K562 (cell line): ENCODE measurements at regions not wholly inside any gene's neighbourhood (a gene's known extent, or its start where the extent isn't known, plus 50 kb on each side); places are given as distances from the start of the nearest gene placed in this dataset.

Source experiments
- ATAC-seq: fragments of 200-7000 bp; cut with Tn5 transposase; 3 replicates; pipeline ENCODE4 v1.9.1; 2020; ENCODE audit warnings: moderate library complexity
- BruUV-seq: library from RNA; stranded (reverse); fragments of 400-500 nt; replicated peaks from 2 replicates; lab custom pipeline; 2021; lab: Mats Ljungman, UMichigan
- CTCF ChIA-PET: fragments of 300-600 bp; formaldehyde crosslinking; extraction: SDS; loops from one replicate; lab custom pipeline; 2021; ENCODE audit warnings: low intra/inter-chr PET ratio; lab: Yijun Ruan, JAX
- POLR2A ChIA-PET: fragments of 300-600, 350-650 bp; sonication (Branson Sonifier 250); formaldehyde crosslinking; extraction: SDS; loops from one replicate; lab custom pipeline; 2021; ENCODE audit warnings: antibody characterized with exemption, inconsistent platforms; lab: Yijun Ruan, JAX
- DNase-seq, 4 experiments: peaks; one replicate each; pipeline versions ENCODE4 v3.0.0 to v3.0.0-alpha.2; 2011 to 2018; ENCODE audit warnings: low spot score in 3 of 4, mixed read lengths in 3 of 4; ENCODE audit errors: extremely low read depth in 1 of 4
- FAIRE-seq: peaks from 2 replicates; lab custom pipeline; 2011; peaks lifted over from hg19 to GRCh38; lab: Jason Lieb, UNC
- H2AFZ ChIP-seq: 2 replicates; pipeline ENCODE4 v1.6.0; 2011; ENCODE audit warnings: low read depth, low read length, control low read depth, inconsistent platforms
- H3K27ac ChIP-seq: fragments of 200-600 bp; 3 replicates; pipeline ENCODE4 v1.8.0; 2011; ENCODE audit warnings: low read depth, mild to moderate bottlenecking, control low read depth, inconsistent platforms, low read length, moderate library complexity, mixed read lengths; ENCODE audit errors: extremely low read depth
- H3K27me3 ChIP-seq, 2 experiments: fragments of 300-600 bp in 1 of 2; 2 replicates in 1 of 2; 3 replicates in 1 of 2; pipeline versions ENCODE4 v1.6.0 to v1.8.0; 2011; ENCODE audit warnings: inconsistent platforms in 2 of 2, low read length in 2 of 2, mild to moderate bottlenecking in 1 of 2, mixed read lengths in 1 of 2, moderate library complexity in 1 of 2; ENCODE audit not compliant: control insufficient read depth in 2 of 2, insufficient read depth in 2 of 2
- H3K36me3 ChIP-seq: fragments of 300-600 bp; 3 replicates; pipeline ENCODE4 v1.8.0; 2011; ENCODE audit warnings: mild to moderate bottlenecking, low read length, inconsistent platforms; ENCODE audit not compliant: control insufficient read depth, insufficient read depth
- H3K4me1 ChIP-seq, 2 experiments: fragments of 200-600 bp in 1 of 2; replicated peaks in 1 of 2; 2 replicates in 1 of 2; 3 replicates in 1 of 2; pipeline versions ENCODE4 v1.5.1 to v1.8.0; 2011; ENCODE audit warnings: inconsistent platforms in 2 of 2, low read length in 2 of 2, mild to moderate bottlenecking in 1 of 2, mixed read lengths in 1 of 2, moderate library complexity in 1 of 2; ENCODE audit not compliant: control insufficient read depth in 2 of 2, insufficient read depth in 2 of 2
- H3K4me2 ChIP-seq: 2 replicates; pipeline ENCODE4 v1.6.1; 2011; ENCODE audit warnings: low read length, control low read depth, inconsistent platforms, mixed read lengths; ENCODE audit not compliant: insufficient read depth
- H3K4me3 ChIP-seq: fragments of 200-600 bp; sonication (generic), shearing (Covaris generic); 2 replicates; pipeline ENCODE4 v1.5.1; 2016; ENCODE audit warnings: control low read depth, inconsistent platforms
- H3K79me2 ChIP-seq: fragments of 200-600 bp; 3 replicates; pipeline ENCODE4 v1.8.0; 2011; ENCODE audit warnings: low read length, inconsistent platforms; ENCODE audit not compliant: control insufficient read depth, insufficient read depth
- H3K9ac ChIP-seq, 2 experiments: 2 replicates each; pipeline versions ENCODE4 v1.6.0 to v1.6.1; 2011; ENCODE audit warnings: low read depth in 2 of 2, low read length in 2 of 2, control low read depth in 1 of 2, inconsistent platforms in 1 of 2, mild to moderate bottlenecking in 1 of 2, mixed read lengths in 1 of 2; ENCODE audit not compliant: insufficient read depth in 1 of 2
- H3K9me1 ChIP-seq: one replicate; pipeline ENCODE4 v1.6.0; 2011; ENCODE audit warnings: inconsistent platforms, mild to moderate bottlenecking, low read length, moderate library complexity; ENCODE audit not compliant: control insufficient read depth, insufficient read depth
- H3K9me3 ChIP-seq: replicated peaks from 2 replicates; pipeline ENCODE4 v1.5.1; 2011; ENCODE audit warnings: low read depth, low read length, inconsistent platforms; ENCODE audit not compliant: control insufficient read depth, insufficient read depth
- H4K20me1 ChIP-seq: replicated peaks from 2 replicates; pipeline ENCODE4 v1.6.1; 2011; ENCODE audit warnings: low read length, inconsistent platforms, mixed read lengths; ENCODE audit not compliant: control insufficient read depth, insufficient read depth
- BRF1 ChIP-seq: IDR thresholded peaks from 3 replicates; pipeline ENCODE4 v1.6.1; 2011; ENCODE audit warnings: borderline replicate concordance, mild to moderate bottlenecking; ENCODE audit not compliant: insufficient read length; ENCODE audit errors: extremely low read depth
- FOSL1 ChIP-seq: fragments of 200-800 bp; sonication (Bioruptor generic); conservative IDR thresholded peaks from 2 replicates; pipeline ENCODE4 v1.6.1; 2016; ENCODE audit warnings: missing genetic modification characterization, missing compliant biosample characterization
- KLF1 ChIP-seq: fragments of 450-650 bp; IDR thresholded peaks from 2 replicates; pipeline ENCODE4 v1.6.1; 2016; ENCODE audit warnings: missing genetic modification characterization, missing compliant biosample characterization
- SMARCC2 ChIP-seq: fragments of 450-650 bp; IDR thresholded peaks from 2 replicates; pipeline ENCODE4 v1.6.1; 2017; ENCODE audit warnings: antibody characterized with exemption, moderate library complexity, mild to moderate bottlenecking, low read depth
- STAT5B ChIP-seq: fragments of 250-450 bp; sonication (Bioruptor Pico); IDR thresholded peaks from 2 replicates; pipeline ENCODE4 v1.8.0; 2021; ENCODE audit warnings: mild to moderate bottlenecking, inconsistent platforms
- ZFPM2 ChIP-seq: fragments of 250-450 bp; sonication (Bioruptor Pico); IDR thresholded peaks from 2 replicates; pipeline ENCODE4 v1.5.1; 2022; ENCODE audit warnings: mild to moderate bottlenecking
- ZNF561 ChIP-seq: fragments of 450-650 bp; formaldehyde crosslinking; conservative IDR thresholded peaks from 2 replicates; pipeline ENCODE4 v1.4.0; 2020; ENCODE audit warnings: mild to moderate bottlenecking, moderate library complexity
- ZNF717 ChIP-seq: fragments of 250-450 bp; sonication (Bioruptor Pico); IDR thresholded peaks from 2 replicates; pipeline ENCODE4 v1.5.0; 2021
- WGBS: fragments of 100-300 bp; shearing (Covaris generic); methylation state at CpG from one replicate; pipeline ENCODE4 v1.1.6; 2016; ENCODE audit warnings: low coverage, mixed read lengths; ENCODE audit not compliant: insufficient coverage; ENCODE audit errors: missing lambda C conversion rate; 5-methylcytosine and 5-hydroxymethylcytosine counted together
- in situ Hi-C: fragments of 300-500 bp; cut with MboI; formaldehyde crosslinking; loops from 4 replicates; pipeline ENCODE4 v1.15.0; 2018; ENCODE audit warnings: inconsistent platforms, mixed read lengths
- intact Hi-C: fragments of 100-400 bp; cut with micrococcal nuclease; formaldehyde crosslinking; loops from 2 replicates; pipeline ENCODE4 v1.14.2; 2022
- TF ChIP-seq, protein P1 (sequence below): fragments of 450-650 bp; IDR thresholded peaks from 2 replicates; pipeline ENCODE4 v1.7.1; 2018; ENCODE audit warnings: mild to moderate bottlenecking, low read depth; ENCODE audit not compliant: partially characterized antibody
- TF ChIP-seq, protein P2 (sequence below): sonication (generic); formaldehyde crosslinking; IDR thresholded peaks from 2 replicates; pipeline ENCODE4 v1.8.1; 2023; ENCODE audit warnings: missing genetic modification reagents, mild to moderate bottlenecking, borderline replicate concordance
- TF ChIP-seq, protein P3 (sequence below), 2 experiments: fragments of 200-800 bp in 1 of 2; sonication (Bioruptor generic) in 1 of 2; sonication (generic) in 1 of 2; formaldehyde crosslinking in 1 of 2; IDR thresholded peaks in 1 of 2; conservative IDR thresholded peaks in 1 of 2; 2 replicates each; pipeline versions ENCODE4 v1.5.0 to v1.6.1; 2016 to 2020; ENCODE audit warnings: missing compliant biosample characterization in 1 of 2, missing genetic modification characterization in 1 of 2, missing genetic modification reagents in 1 of 2
- TF ChIP-seq, protein P4 (sequence below): sonication (generic); formaldehyde crosslinking; IDR thresholded peaks from 2 replicates; pipeline ENCODE4 v1.8.1; 2023; ENCODE audit warnings: mild to moderate bottlenecking, missing genetic modification reagents, moderate library complexity

DNA sequence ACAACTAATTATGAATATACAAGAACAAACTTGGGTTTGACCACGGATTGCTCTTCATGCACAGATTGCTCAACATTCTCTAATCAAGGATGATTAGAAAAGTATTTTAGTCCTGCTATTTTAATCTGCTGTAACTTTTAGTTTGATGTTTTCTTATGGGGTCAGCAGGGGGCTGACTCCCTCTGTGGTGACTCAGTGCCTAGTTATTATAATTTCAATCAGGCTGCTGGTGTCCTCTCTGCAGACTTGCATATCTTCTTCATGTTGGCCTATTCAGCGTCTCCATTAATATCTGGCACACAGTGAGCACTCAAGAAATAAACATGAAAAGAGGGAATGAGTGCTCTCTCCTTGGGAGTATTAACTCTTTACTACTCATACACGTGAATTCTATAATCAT, 223.8 kb upstream of the DDI1 start:
- 0% methylated on average over 3 of the region's 3 CpGs for WGBS
- Histone ChIP-seq H3K9me3 (no peaks in the 10 kb centered on the region), H4K20me1 (no peaks in the 10 kb centered on the region), H3K36me3 (no peaks in the 10 kb centered on the region), H3K4me2 (no peak overlapping the region), H3K4me1 (no peaks in the 10 kb centered on the region), H3K9ac (no peak overlapping the region), H3K79me2 (no peaks in the 10 kb centered on the region), H3K9me1 (no peaks in the 10 kb centered on the region), H3K4me3 (no peak overlapping the region), H2AFZ (no peak overlapping the region), H3K27me3 (no peaks in the 10 kb centered on the region), H3K27ac (no peak overlapping the region)
- no peak for ATAC-seq
- no TSS peak for BruUV-seq
- in situ Hi-C loops, result no loop called here
- ChIA-PET CTCF (interaction anchor here (0.6 kb wide), 1 partner anchor 545 kb away, joined by 4 read pairs; no protein-coding TSS in a partner anchor), POLR2A (no interaction called here)
- intact Hi-C loops, result no loop called here
- FAIRE-seq, result no peak
- no peak for DNase-seq
- TF ChIP-seq, protein P1, sequence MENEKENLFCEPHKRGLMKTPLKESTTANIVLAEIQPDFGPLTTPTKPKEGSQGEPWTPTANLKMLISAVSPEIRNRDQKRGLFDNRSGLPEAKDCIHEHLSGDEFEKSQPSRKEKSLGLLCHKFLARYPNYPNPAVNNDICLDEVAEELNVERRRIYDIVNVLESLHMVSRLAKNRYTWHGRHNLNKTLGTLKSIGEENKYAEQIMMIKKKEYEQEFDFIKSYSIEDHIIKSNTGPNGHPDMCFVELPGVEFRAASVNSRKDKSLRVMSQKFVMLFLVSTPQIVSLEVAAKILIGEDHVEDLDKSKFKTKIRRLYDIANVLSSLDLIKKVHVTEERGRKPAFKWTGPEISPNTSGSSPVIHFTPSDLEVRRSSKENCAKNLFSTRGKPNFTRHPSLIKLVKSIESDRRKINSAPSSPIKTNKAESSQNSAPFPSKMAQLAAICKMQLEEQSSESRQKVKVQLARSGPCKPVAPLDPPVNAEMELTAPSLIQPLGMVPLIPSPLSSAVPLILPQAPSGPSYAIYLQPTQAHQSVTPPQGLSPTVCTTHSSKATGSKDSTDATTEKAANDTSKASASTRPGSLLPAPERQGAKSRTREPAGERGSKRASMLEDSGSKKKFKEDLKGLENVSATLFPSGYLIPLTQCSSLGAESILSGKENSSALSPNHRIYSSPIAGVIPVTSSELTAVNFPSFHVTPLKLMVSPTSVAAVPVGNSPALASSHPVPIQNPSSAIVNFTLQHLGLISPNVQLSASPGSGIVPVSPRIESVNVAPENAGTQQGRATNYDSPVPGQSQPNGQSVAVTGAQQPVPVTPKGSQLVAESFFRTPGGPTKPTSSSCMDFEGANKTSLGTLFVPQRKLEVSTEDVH, result no peak
- TF ChIP-seq SMARCC2 (no peak), KLF1 (tag) (no peak), ZFPM2 (CRISPR knock-in tag) (no peak), ZNF561 (no peak), ZNF717 (CRISPR knock-in tag) (no peak), STAT5B (CRISPR knock-in tag) (no peak), FOSL1 (tag) (no peak), BRF1 (no peak)
- TF ChIP-seq, protein P2, sequence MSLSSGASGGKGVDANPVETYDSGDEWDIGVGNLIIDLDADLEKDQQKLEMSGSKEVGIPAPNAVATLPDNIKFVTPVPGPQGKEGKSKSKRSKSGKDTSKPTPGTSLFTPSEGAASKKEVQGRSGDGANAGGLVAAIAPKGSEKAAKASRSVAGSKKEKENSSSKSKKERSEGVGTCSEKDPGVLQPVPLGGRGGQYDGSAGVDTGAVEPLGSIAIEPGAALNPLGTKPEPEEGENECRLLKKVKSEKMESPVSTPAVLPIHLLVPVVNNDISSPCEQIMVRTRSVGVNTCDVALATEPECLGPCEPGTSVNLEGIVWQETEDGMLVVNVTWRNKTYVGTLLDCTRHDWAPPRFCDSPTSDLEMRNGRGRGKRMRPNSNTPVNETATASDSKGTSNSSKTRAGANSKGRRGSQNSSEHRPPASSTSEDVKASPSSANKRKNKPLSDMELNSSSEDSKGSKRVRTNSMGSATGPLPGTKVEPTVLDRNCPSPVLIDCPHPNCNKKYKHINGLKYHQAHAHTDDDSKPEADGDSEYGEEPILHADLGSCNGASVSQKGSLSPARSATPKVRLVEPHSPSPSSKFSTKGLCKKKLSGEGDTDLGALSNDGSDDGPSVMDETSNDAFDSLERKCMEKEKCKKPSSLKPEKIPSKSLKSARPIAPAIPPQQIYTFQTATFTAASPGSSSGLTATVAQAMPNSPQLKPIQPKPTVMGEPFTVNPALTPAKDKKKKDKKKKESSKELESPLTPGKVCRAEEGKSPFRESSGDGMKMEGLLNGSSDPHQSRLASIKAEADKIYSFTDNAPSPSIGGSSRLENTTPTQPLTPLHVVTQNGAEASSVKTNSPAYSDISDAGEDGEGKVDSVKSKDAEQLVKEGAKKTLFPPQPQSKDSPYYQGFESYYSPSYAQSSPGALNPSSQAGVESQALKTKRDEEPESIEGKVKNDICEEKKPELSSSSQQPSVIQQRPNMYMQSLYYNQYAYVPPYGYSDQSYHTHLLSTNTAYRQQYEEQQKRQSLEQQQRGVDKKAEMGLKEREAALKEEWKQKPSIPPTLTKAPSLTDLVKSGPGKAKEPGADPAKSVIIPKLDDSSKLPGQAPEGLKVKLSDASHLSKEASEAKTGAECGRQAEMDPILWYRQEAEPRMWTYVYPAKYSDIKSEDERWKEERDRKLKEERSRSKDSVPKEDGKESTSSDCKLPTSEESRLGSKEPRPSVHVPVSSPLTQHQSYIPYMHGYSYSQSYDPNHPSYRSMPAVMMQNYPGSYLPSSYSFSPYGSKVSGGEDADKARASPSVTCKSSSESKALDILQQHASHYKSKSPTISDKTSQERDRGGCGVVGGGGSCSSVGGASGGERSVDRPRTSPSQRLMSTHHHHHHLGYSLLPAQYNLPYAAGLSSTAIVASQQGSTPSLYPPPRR (CRISPR knock-in tag), result no peak
- TF ChIP-seq, protein P3, sequence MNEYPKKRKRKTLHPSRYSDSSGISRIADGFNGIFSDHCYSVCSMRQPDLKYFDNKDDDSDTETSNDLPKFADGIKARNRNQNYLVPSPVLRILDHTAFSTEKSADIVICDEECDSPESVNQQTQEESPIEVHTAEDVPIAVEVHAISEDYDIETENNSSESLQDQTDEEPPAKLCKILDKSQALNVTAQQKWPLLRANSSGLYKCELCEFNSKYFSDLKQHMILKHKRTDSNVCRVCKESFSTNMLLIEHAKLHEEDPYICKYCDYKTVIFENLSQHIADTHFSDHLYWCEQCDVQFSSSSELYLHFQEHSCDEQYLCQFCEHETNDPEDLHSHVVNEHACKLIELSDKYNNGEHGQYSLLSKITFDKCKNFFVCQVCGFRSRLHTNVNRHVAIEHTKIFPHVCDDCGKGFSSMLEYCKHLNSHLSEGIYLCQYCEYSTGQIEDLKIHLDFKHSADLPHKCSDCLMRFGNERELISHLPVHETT (CRISPR knock-in tag; conservative IDR thresholded peaks at IDR 0.05 in 1 of 2, IDR thresholded peaks at IDR 0.05 in 1 of 2), result no peak
- TF ChIP-seq, protein P4, sequence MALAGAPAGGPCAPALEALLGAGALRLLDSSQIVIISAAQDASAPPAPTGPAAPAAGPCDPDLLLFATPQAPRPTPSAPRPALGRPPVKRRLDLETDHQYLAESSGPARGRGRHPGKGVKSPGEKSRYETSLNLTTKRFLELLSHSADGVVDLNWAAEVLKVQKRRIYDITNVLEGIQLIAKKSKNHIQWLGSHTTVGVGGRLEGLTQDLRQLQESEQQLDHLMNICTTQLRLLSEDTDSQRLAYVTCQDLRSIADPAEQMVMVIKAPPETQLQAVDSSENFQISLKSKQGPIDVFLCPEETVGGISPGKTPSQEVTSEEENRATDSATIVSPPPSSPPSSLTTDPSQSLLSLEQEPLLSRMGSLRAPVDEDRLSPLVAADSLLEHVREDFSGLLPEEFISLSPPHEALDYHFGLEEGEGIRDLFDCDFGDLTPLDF (CRISPR knock-in tag), result no peak
